Keratinocyte (primary cell): ENCODE measurements at regions not wholly inside any gene's neighbourhood (a gene's known extent, or its start where the extent isn't known, plus 50 kb on each side); places are given as distances from the start of the nearest gene placed in this dataset.

Experiments used
- DNase-seq: peaks from one replicate; pipeline ENCODE4 v3.0.0-alpha.2; 2011; ENCODE audit warnings: low read depth, missing footprints, low spot score
- FAIRE-seq: peaks from 2 replicates; lab custom pipeline; 2011; peaks lifted over from hg19 to GRCh38; lab: Jason Lieb, UNC
- H2AFZ ChIP-seq: 2 replicates; pipeline ENCODE4 v1.6.0; 2012; ENCODE audit warnings: low read length, control low read depth, inconsistent platforms; ENCODE audit not compliant: control insufficient read depth
- H3K27ac ChIP-seq: 2 replicates; pipeline ENCODE4 v1.5.1; 2011; ENCODE audit warnings: low read length; ENCODE audit not compliant: control insufficient read depth, insufficient read depth
- H3K27me3 ChIP-seq: 3 replicates; pipeline ENCODE4 v1.6.0; 2011; ENCODE audit warnings: low read length; ENCODE audit not compliant: control insufficient read depth, insufficient read depth; ENCODE audit errors: extremely low read depth
- H3K36me3 ChIP-seq, 2 experiments: 2 replicates in 1 of 2; 3 replicates in 1 of 2; pipeline ENCODE4 v1.5.1; 2011; ENCODE audit warnings: low read length in 2 of 2, mild to moderate bottlenecking in 1 of 2; ENCODE audit not compliant: control insufficient read depth in 2 of 2, insufficient read depth in 2 of 2; ENCODE audit errors: extremely low read depth in 1 of 2
- H3K4me1 ChIP-seq: 3 replicates; pipeline ENCODE4 v1.5.1; 2011; ENCODE audit warnings: low read length; ENCODE audit not compliant: control insufficient read depth, insufficient read depth; ENCODE audit errors: extremely low read depth
- H3K4me2 ChIP-seq: 3 replicates; pipeline ENCODE4 v1.6.0; 2011; ENCODE audit warnings: low read depth, low read length; ENCODE audit not compliant: control insufficient read depth, insufficient read depth; ENCODE audit errors: extremely low read depth
- H3K4me3 ChIP-seq, 3 experiments: fragments of 200-600 bp in 1 of 3; sonication (generic) in 1 of 3; 2 replicates in 2 of 3; 3 replicates in 1 of 3; pipeline ENCODE4 v1.5.1; 2011 to 2016; ENCODE audit warnings: low read length in 3 of 3, mild to moderate bottlenecking in 3 of 3, control low read depth in 2 of 3, inconsistent platforms in 1 of 3, low read depth in 1 of 3, mixed read lengths in 1 of 3, mixed run types in 1 of 3, moderate library complexity in 1 of 3; ENCODE audit not compliant: control insufficient read depth in 2 of 3, insufficient read depth in 2 of 3; ENCODE audit errors: extremely low read depth in 1 of 3
- H3K79me2 ChIP-seq: 2 replicates; pipeline ENCODE4 v1.6.0; 2012; ENCODE audit warnings: low read length; ENCODE audit not compliant: control insufficient read depth, insufficient read depth
- H3K9ac ChIP-seq: 3 replicates; pipeline ENCODE4 v1.6.0; 2011; ENCODE audit warnings: low read length; ENCODE audit not compliant: control insufficient read depth, insufficient read depth; ENCODE audit errors: extremely low read depth
- H3K9me1 ChIP-seq: 3 replicates; pipeline ENCODE4 v1.6.0; 2011; ENCODE audit warnings: low read length; ENCODE audit not compliant: control insufficient read depth, insufficient read depth; ENCODE audit errors: extremely low read depth
- H3K9me3 ChIP-seq: 2 replicates; pipeline ENCODE4 v1.5.1; 2012; ENCODE audit warnings: low read depth, low read length; ENCODE audit not compliant: control insufficient read depth
- H4K20me1 ChIP-seq: 3 replicates; pipeline ENCODE4 v1.6.0; 2011; ENCODE audit warnings: low read length; ENCODE audit not compliant: control insufficient read depth, insufficient read depth; ENCODE audit errors: extremely low read depth
- EZH2 ChIP-seq: IDR thresholded peaks from one replicate; pipeline ENCODE4 v1.6.1; 2012; ENCODE audit warnings: inconsistent platforms, mild to moderate bottlenecking, low read length, moderate library complexity
- dilution Hi-C: fragments of 300-500 bp; cut with MboI; formaldehyde crosslinking; loops from one replicate; pipeline ENCODE4 v1.7.0; 2020; ENCODE audit warnings: low sequenced_read_pairs; ENCODE audit not compliant: extremely low pct_ligation_motif_present
- TF ChIP-seq, protein P1 (sequence below), 3 experiments: IDR thresholded peaks in 1 of 3; conservative IDR thresholded peaks in 1 of 3; optimal IDR thresholded peaks in 1 of 3; 2 replicates in 2 of 3; 3 replicates in 1 of 3; pipeline versions ENCODE3 to v1.5.1; 2011; ENCODE audit warnings: low read length in 3 of 3, mild to moderate bottlenecking in 3 of 3, moderate library complexity in 2 of 3, control low read depth in 1 of 3, inconsistent platforms in 1 of 3; ENCODE audit not compliant: insufficient read depth in 2 of 3; ENCODE audit errors: extremely low read depth in 1 of 3

DNA sequence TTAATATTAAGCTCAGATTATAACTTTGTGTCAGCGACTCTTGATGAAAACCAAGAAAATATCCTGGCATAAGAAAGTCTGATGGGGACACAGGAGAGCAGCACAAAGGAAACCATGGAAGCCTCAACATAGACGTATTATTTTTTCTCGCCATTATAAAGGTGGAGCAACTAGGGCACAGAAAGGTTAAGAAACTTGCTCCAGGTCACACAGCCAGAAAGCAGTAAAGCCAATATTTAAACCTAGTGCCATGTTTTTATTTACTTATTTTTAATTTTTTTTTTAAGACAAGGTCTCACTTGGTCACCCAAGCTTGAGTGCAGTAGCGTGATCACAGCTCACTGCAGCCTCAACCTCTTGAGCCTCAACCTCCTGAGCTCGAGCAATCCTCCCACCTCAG is 259.3 kb downstream of the PREX1 start:
- Histone ChIP-seq H3K27me3 (peaks cover 12% of the 10 kb centered on the region), H3K36me3 (no peaks in the 10 kb centered on the region)
- no peak for FAIRE-seq

GRCh38 chr20:48567145-48567544 is 260.7 kb downstream of the PREX1 start:
- no peak overlapping the region for H3K9ac ChIP-seq
- H4K20me1 ChIP-seq = no peaks in the 10 kb centered on the region
- no peak for FAIRE-seq
- DNase-seq = no peak
- peaks cover 12% of the 10 kb centered on the region for H3K27me3 ChIP-seq
- TF ChIP-seq EZH2 = no peak
- TF ChIP-seq, protein P1, sequence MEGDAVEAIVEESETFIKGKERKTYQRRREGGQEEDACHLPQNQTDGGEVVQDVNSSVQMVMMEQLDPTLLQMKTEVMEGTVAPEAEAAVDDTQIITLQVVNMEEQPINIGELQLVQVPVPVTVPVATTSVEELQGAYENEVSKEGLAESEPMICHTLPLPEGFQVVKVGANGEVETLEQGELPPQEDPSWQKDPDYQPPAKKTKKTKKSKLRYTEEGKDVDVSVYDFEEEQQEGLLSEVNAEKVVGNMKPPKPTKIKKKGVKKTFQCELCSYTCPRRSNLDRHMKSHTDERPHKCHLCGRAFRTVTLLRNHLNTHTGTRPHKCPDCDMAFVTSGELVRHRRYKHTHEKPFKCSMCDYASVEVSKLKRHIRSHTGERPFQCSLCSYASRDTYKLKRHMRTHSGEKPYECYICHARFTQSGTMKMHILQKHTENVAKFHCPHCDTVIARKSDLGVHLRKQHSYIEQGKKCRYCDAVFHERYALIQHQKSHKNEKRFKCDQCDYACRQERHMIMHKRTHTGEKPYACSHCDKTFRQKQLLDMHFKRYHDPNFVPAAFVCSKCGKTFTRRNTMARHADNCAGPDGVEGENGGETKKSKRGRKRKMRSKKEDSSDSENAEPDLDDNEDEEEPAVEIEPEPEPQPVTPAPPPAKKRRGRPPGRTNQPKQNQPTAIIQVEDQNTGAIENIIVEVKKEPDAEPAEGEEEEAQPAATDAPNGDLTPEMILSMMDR (optimal IDR thresholded peaks at IDR 0.05 in 1 of 3, IDR thresholded peaks at IDR 0.05 in 1 of 3, conservative IDR thresholded peaks at IDR 0.05 in 1 of 3; ENCODE audit: extremely low read depth in 1 of 3, insufficient read depth in 2 of 3, low read length in 3 of 3) = no peak
- no peaks in the 10 kb centered on the region for H3K36me3 ChIP-seq
- H3K4me3 ChIP-seq = no peak overlapping the region
- H2AFZ ChIP-seq = no peak overlapping the region
- no peak overlapping the region for H3K4me2 ChIP-seq
- no peak overlapping the region for H3K27ac ChIP-seq
- no peaks in the 10 kb centered on the region for H3K4me1 ChIP-seq
- no peaks in the 10 kb centered on the region for H3K79me2 ChIP-seq
- no peaks in the 10 kb centered on the region for H3K9me1 ChIP-seq
- H3K9me3 ChIP-seq = no peaks in the 10 kb centered on the region
- dilution Hi-C loops = no loop called here

More for the DNA sequence above, 259.3 kb downstream of the PREX1 start:
- no peak overlapping the region for H3K4me2 ChIP-seq
- H2AFZ ChIP-seq = no peak overlapping the region
- no peaks in the 10 kb centered on the region for H3K9me3 ChIP-seq
- H4K20me1 ChIP-seq = no peaks in the 10 kb centered on the region
- TF ChIP-seq, protein P1 (optimal IDR thresholded peaks at IDR 0.05 in 1 of 3, IDR thresholded peaks at IDR 0.05 in 1 of 3, conservative IDR thresholded peaks at IDR 0.05 in 1 of 3; ENCODE audit: extremely low read depth in 1 of 3, insufficient read depth in 2 of 3, low read length in 3 of 3) = no peak
- TF ChIP-seq EZH2 = no peak
- dilution Hi-C loops = no loop called here
- no peaks in the 10 kb centered on the region for H3K4me1 ChIP-seq
- no peak overlapping the region for H3K27ac ChIP-seq
- no peak for DNase-seq
- no peak overlapping the region for H3K4me3 ChIP-seq
- H3K79me2 ChIP-seq = no peaks in the 10 kb centered on the region
- H3K9me1 ChIP-seq = no peaks in the 10 kb centered on the region
- H3K9ac ChIP-seq = no peak overlapping the region
